SH-SY5Y (cell line): ENCODE measurements at regions not wholly inside any gene's neighbourhood (a gene's known extent, or its start where the extent isn't known, plus 50 kb on each side); places are given as distances from the start of the nearest gene placed in this dataset.

ENCODE experiments used
- GATA2 ChIP-seq: IDR thresholded peaks from 2 replicates; pipeline ENCODE4 v1.6.1; 2011; ENCODE audit warnings: mild to moderate bottlenecking, low read depth, low read length
- GATA3 ChIP-seq: IDR thresholded peaks from 2 replicates; pipeline ENCODE4 v1.6.1; 2011; ENCODE audit warnings: low read depth, mild to moderate bottlenecking, low read length, moderate library complexity

DNA sequence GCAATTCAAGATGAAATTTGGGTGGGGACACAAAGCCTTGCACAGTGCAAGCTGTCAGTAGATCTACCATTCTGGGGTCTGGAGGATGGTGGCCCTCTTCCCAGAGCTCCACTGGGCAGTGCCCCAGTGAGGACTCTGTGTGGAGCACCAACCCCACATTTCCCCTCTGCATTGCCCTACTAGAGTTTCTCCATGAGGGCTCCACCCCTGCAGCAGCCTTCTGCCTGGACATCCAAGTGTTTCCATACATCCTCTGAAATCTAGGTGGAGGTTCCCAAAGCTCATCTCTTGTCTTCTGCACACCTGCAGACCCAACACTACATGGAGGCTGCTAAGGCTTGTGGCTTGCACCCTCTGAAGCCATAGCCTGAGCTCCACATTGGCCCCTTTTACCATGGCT, 402.3 kb downstream of the RAB28 start:
- no peak for TF ChIP-seq GATA2
- no peak for TF ChIP-seq GATA3
